H1 (cell line): ENCODE measurements at regions not wholly inside any gene's neighbourhood (a gene's known extent, or its start where the extent isn't known, plus 50 kb on each side); places are given as distances from the start of the nearest gene placed in this dataset.

Experiments
- CTCF ChIA-PET: fragments of 300-600 bp; sonication (Branson Sonifier 250); formaldehyde crosslinking; loops from one replicate; lab custom pipeline; 2021; ENCODE audit not compliant: partially characterized antibody; lab: Charles Lee
- POLR2A ChIA-PET: fragments of 300-600 bp; sonication (Branson Sonifier 250); formaldehyde crosslinking; loops from one replicate; lab custom pipeline; 2021; ENCODE audit warnings: inconsistent platforms; ENCODE audit not compliant: partially characterized antibody; lab: Charles Lee
- DNase-seq, 2 experiments: peaks; one replicate each; pipeline versions ENCODE4 v3.0.0 to v3.0.0-alpha.2; 2010 to 2022; ENCODE audit warnings: low spot score in 2 of 2, low read depth in 1 of 2, mixed read lengths in 1 of 2
- FAIRE-seq: peaks from 2 replicates; lab custom pipeline; 2011; peaks lifted over from hg19 to GRCh38; lab: Jason Lieb, UNC
- H2AFZ ChIP-seq: 2 replicates; pipeline ENCODE4 v1.8.1; 2012; ENCODE audit warnings: low read length, inconsistent platforms
- H2AK5ac ChIP-seq: 2 replicates; pipeline ENCODE4 v1.6.1; 2013; ENCODE audit warnings: low read depth, low read length
- H2BK120ac ChIP-seq: replicated peaks from 2 replicates; pipeline ENCODE3; 2013; ENCODE audit warnings: low read depth, low read length, inconsistent platforms
- H2BK12ac ChIP-seq: 2 replicates; pipeline ENCODE4 v1.6.1; 2013; ENCODE audit warnings: low read depth, low read length
- H2BK15ac ChIP-seq: 2 replicates; pipeline ENCODE4 v1.6.1; 2013; ENCODE audit warnings: low read length
- H2BK20ac ChIP-seq: 2 replicates; pipeline ENCODE4 v1.6.1; 2013; ENCODE audit warnings: low read length
- H2BK5ac ChIP-seq: 2 replicates; pipeline ENCODE4 v1.6.1; 2013; ENCODE audit warnings: low read depth, low read length
- H3K14ac ChIP-seq: 2 replicates; pipeline ENCODE4 v1.6.1; 2013; ENCODE audit warnings: inconsistent platforms; ENCODE audit not compliant: insufficient read length
- H3K18ac ChIP-seq: 2 replicates; pipeline ENCODE4 v1.6.1; 2013; ENCODE audit warnings: low read length; ENCODE audit errors: extremely low read depth
- H3K23ac ChIP-seq: 2 replicates; pipeline ENCODE4 v1.6.1; 2013; ENCODE audit warnings: inconsistent platforms; ENCODE audit not compliant: insufficient read length
- H3K23me2 ChIP-seq: 2 replicates; pipeline ENCODE4 v1.6.1; 2013; ENCODE audit warnings: low read depth, low read length
- H3K27ac ChIP-seq: 2 replicates; pipeline ENCODE4 v1.6.1; 2011; ENCODE audit warnings: low read depth, low read length, inconsistent platforms
- H3K27me3 ChIP-seq, 4 experiments: replicated peaks in 1 of 4; 1 replicate in 1 of 4; 2 replicates in 3 of 4; pipeline versions ENCODE4 v1.6.1 to v1.8.1; 2011 to 2013; ENCODE audit warnings: low read length in 3 of 4, mild to moderate bottlenecking in 3 of 4, inconsistent platforms in 2 of 4, mixed read lengths in 2 of 4, moderate library complexity in 1 of 4; ENCODE audit not compliant: control insufficient read depth in 3 of 4, insufficient read depth in 3 of 4; ENCODE audit errors: extremely low read depth in 1 of 4
- H3K36me3 ChIP-seq, 4 experiments: 2 replicates each; pipeline versions ENCODE4 v1.6.1 to v1.8.1; 2011 to 2013; ENCODE audit warnings: mild to moderate bottlenecking in 4 of 4, low read length in 3 of 4, moderate library complexity in 2 of 4, control low read depth in 1 of 4, inconsistent platforms in 1 of 4; ENCODE audit not compliant: insufficient read depth in 4 of 4, control insufficient read depth in 2 of 4
- H3K4ac ChIP-seq: replicated peaks from 2 replicates; pipeline ENCODE3; 2013; ENCODE audit warnings: low read length, low read depth, mixed read lengths, inconsistent platforms; ENCODE audit not compliant: insufficient read length
- H3K4me1 ChIP-seq, 4 experiments: replicated peaks in 1 of 4; 1 replicate in 1 of 4; 2 replicates in 3 of 4; pipeline versions ENCODE4 v1.6.1 to v1.8.1; 2011 to 2013; ENCODE audit warnings: low read length in 3 of 4, inconsistent platforms in 2 of 4, mixed read lengths in 1 of 4; ENCODE audit not compliant: insufficient read depth in 4 of 4, control insufficient read depth in 3 of 4
- H3K4me2 ChIP-seq, 2 experiments: 2 replicates each; pipeline versions ENCODE4 v1.6.1 to v1.8.1; 2011 to 2013; ENCODE audit warnings: low read depth in 2 of 2, low read length in 2 of 2, control low read depth in 1 of 2, inconsistent platforms in 1 of 2, mild to moderate bottlenecking in 1 of 2; ENCODE audit not compliant: insufficient read depth in 1 of 2
- H3K4me3 ChIP-seq, 4 experiments: fragments of 200-600, 300-600 bp in 1 of 4; sonication (generic), shearing (Covaris generic), sonication (Bioruptor Twin) in 1 of 4; 2 replicates each; pipeline versions ENCODE4 v1.5.1 to v1.8.1; 2011 to 2016; ENCODE audit warnings: low read length in 4 of 4, low read depth in 3 of 4, control low read depth in 2 of 4, inconsistent platforms in 2 of 4, mild to moderate bottlenecking in 2 of 4, mixed read lengths in 1 of 4, moderate library complexity in 1 of 4; ENCODE audit not compliant: insufficient read depth in 2 of 4; ENCODE audit errors: extremely low read depth in 1 of 4
- H3K56ac ChIP-seq: replicated peaks from 2 replicates; pipeline ENCODE3; 2013; ENCODE audit warnings: low read depth, mild to moderate bottlenecking, mixed read lengths, low read length, inconsistent platforms; ENCODE audit not compliant: insufficient read length
- H3K79me1 ChIP-seq: 2 replicates; pipeline ENCODE4 v1.6.1; 2013; ENCODE audit warnings: low read depth, low read length, control low read depth
- H3K79me2 ChIP-seq, 2 experiments: 2 replicates each; pipeline versions ENCODE4 v1.6.1 to v1.8.1; 2012 to 2013; ENCODE audit warnings: low read length in 2 of 2, mild to moderate bottlenecking in 2 of 2, inconsistent platforms in 1 of 2; ENCODE audit not compliant: insufficient read depth in 2 of 2, control insufficient read depth in 1 of 2
- H3K9ac ChIP-seq, 4 experiments: replicated peaks in 1 of 4; 1 replicate in 1 of 4; 2 replicates in 3 of 4; pipeline versions ENCODE4 v1.6.1 to v1.8.1; 2011 to 2013; ENCODE audit warnings: low read depth in 3 of 4, low read length in 3 of 4, control low read depth in 2 of 4, mild to moderate bottlenecking in 2 of 4, moderate library complexity in 2 of 4, inconsistent platforms in 1 of 4; ENCODE audit errors: extremely low read depth in 1 of 4
- H3K9me3 ChIP-seq, 2 experiments: 2 replicates each; pipeline versions ENCODE4 v1.6.1 to v1.8.1; 2012 to 2013; ENCODE audit warnings: mild to moderate bottlenecking in 2 of 2, moderate library complexity in 2 of 2, control low read depth in 1 of 2, inconsistent platforms in 1 of 2, low read depth in 1 of 2, low read length in 1 of 2, mixed read lengths in 1 of 2; ENCODE audit not compliant: insufficient read depth in 2 of 2
- H4K20me1 ChIP-seq, 2 experiments: replicated peaks in 1 of 2; 2 replicates each; pipeline versions ENCODE3 to v1.8.1; 2011 to 2013; ENCODE audit warnings: inconsistent platforms in 2 of 2, low read length in 2 of 2, mild to moderate bottlenecking in 1 of 2; ENCODE audit not compliant: insufficient read depth in 2 of 2, control insufficient read depth in 1 of 2
- H4K5ac ChIP-seq: 2 replicates; pipeline ENCODE4 v1.6.1; 2013; ENCODE audit warnings: low read length, low read depth, mixed read lengths, inconsistent platforms; ENCODE audit not compliant: insufficient read length
- H4K8ac ChIP-seq: 2 replicates; pipeline ENCODE4 v1.8.0; 2013; ENCODE audit warnings: mild to moderate bottlenecking, moderate library complexity, low read length, inconsistent platforms; ENCODE audit not compliant: insufficient read depth; ENCODE audit errors: extremely low read depth
- H4K91ac ChIP-seq: replicated peaks from 2 replicates; pipeline ENCODE3; 2013; ENCODE audit warnings: low read length, mixed read lengths, inconsistent platforms; ENCODE audit not compliant: insufficient read length
- SAP30 ChIP-seq: fragments of 300-600 bp; sonication (generic); IDR thresholded peaks from 2 replicates; pipeline ENCODE4 v1.7.1; 2012; ENCODE audit warnings: low read length, moderate library complexity, mild to moderate bottlenecking, inconsistent platforms; ENCODE audit not compliant: insufficient read depth, insufficient replicate concordance
- ZNF274 ChIP-seq: IDR thresholded peaks from 2 replicates; pipeline ENCODE4 v1.7.0; 2012; ENCODE audit warnings: low read length, borderline replicate concordance; ENCODE audit errors: extremely low read depth

DNA sequence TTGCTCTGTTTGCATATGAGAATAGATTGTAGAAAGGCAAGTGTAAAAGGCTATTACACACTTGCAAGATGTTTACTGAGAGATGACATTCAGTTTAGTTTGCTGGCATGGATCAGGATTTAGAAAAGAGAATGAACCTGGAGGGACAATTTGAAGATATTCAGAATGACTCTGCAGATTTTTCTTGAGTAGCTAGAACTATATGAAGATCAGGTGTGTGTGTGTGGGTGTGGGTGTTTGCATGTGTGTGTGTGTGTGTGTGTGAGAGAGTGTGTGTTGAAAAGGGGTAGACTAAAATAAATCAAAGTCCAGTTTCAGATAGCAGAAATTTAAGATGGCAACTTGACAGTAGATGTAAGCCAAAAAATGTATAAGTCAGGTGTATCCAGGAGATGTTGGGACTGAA lies 74.0 kb upstream of the ANXA1 start:
- Histone ChIP-seq H3K9ac (no peak overlapping the region), H3K18ac (no peak overlapping the region), H3K79me2 (no peaks in the 10 kb centered on the region), H2AK5ac (no peak overlapping the region), H3K27ac (no peak overlapping the region), H4K5ac (no peak overlapping the region), H3K79me1 (no peaks in the 10 kb centered on the region), H2AFZ (no peak overlapping the region), H3K4ac (no peak overlapping the region), H2BK20ac (no peak overlapping the region), H3K27me3 (no peaks in the 10 kb centered on the region), H2BK12ac (no peak overlapping the region), H3K4me3 (no peak overlapping the region), H2BK5ac (no peak overlapping the region), H4K91ac (no peak overlapping the region), H3K23ac (no peak overlapping the region), H3K4me1 (peaks cover 0 to 7% (median 0%) of the 10 kb centered on the region in 4 experiments; a peak in 1 of 7 replicates), H3K36me3 (no peaks in the 10 kb centered on the region), H4K20me1 (no peaks in the 10 kb centered on the region), H3K4me2 (no peak overlapping the region), H3K9me3 (no peaks in the 10 kb centered on the region), H2BK120ac (no peak overlapping the region), H2BK15ac (no peak overlapping the region), H4K8ac (no peak overlapping the region), H3K14ac (no peak overlapping the region), H3K56ac (no peak overlapping the region), H3K23me2 (no peaks in the 10 kb centered on the region; the same call in 1 of the 2 replicates)
- DNase-seq (no peak), FAIRE-seq (no peak)
- POLR2A ChIA-PET, result no interaction called here
- CTCF ChIA-PET, result interaction anchor here (2.5 to 3.3 kb wide), 2 partner anchors 10 to 30 kb away, joined by 9 to 16 read pairs; no protein-coding TSS in a partner anchor
- TF ChIP-seq ZNF274 (no peak), SAP30 (no peak)
